ENCODE measurements at regions not wholly inside any gene's neighbourhood (a gene's known extent, or its start where the extent isn't known, plus 50 kb on each side); places are given as distances from the start of the nearest gene placed in this dataset.

DNA sequence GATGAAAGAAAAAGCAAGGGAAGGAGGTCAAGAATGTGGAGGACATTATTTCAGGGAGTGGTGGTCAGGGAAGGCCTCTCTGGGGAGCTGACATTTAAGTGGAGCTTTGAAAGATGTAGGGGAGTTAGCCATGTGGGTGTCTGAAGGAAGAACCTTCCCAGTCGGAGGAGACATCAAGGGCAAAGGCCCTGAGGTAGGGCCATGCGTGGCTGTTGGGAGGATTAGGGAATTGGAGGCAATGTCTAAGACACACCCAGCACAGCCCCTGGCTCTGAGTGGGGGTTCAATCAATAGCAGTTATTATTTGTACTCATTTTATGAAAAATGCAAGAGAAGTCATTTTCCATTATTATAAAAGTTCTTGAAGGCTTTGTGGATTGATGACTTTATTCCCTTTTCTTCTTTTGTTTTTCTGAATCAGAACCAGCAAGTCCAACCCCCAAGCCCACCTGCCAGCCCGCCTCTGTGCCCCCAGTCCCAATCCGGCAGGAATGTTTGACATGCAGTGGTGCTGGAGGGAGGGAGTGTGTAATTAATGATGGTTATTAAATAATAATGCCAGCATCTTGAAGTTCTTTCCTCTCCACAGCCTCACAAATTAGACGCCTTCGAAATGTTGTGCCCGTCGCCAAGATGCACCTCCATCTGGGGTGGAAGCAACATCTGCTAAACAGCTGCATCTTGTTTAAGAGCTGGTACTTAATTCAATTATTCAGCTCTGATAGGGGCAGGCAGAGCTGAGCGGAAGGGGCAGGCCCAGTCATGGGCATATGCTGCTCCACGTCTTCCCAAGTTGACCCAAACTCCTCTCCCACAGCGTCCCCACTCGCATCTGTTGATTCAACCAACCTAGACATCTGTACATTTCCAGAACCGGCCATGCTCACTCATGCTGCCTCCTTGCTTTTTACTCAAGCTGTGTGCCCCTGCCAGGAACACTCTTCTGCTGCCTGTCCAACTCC is 81.3 kb upstream of the SIRPA start:
- H3K4me3 ChIP-seq (ENCODE audit: low read depth, low read length) = no peak overlapping the region
- no peak for DNase-seq (ENCODE audit: low read depth)
- TF ChIP-seq CTCF (conservative IDR thresholded peaks at IDR 0.05; ENCODE audit: low read depth, low read length) = no peak

- peak; percentile 81 for DNase-seq (ENCODE audit: low read depth)
- H3K4me3 ChIP-seq (ENCODE audit: low read depth, low read length) = no peak overlapping the region
- no peak for TF ChIP-seq CTCF (conservative IDR thresholded peaks at IDR 0.05; ENCODE audit: low read depth, low read length)
These were observed 82.1 kb upstream of the SIRPA start for GRCh38 chr20:1813101-1813529.

- no peak overlapping the region for H3K4me3 ChIP-seq (ENCODE audit: low read depth, low read length)
- no peak for TF ChIP-seq CTCF (conservative IDR thresholded peaks at IDR 0.05; ENCODE audit: low read depth, low read length)
- no peak for DNase-seq (ENCODE audit: low read depth)
These were observed 83.3 kb upstream of the SIRPA start for GRCh38 chr20:1811621-1812498.

- peak; percentile 44 for DNase-seq (ENCODE audit: low read depth)
- H3K4me3 ChIP-seq (ENCODE audit: low read depth, low read length) = no peak overlapping the region
- TF ChIP-seq CTCF (conservative IDR thresholded peaks at IDR 0.05; ENCODE audit: low read depth, low read length) = no peak
These were observed 84.1 kb upstream of the SIRPA start for GRCh38 chr20:1810926-1811620.

DNA sequence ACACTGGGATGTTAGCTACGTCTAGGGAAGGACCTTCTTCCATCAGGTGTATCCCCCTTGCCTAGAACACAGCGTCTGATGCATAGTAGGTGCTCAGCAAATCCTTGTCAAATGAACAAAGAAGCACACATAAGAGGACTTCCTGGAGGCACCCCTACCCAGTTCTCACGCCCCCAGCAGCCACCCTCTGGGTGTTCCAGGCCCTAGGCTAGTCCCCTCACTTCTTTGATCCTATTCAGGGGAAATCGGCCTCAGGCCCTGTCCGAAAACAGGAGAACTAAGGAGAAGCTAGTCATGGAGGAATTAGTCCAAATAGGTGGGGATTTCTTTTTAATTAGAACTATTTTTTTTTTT is 84.7 kb upstream of the SIRPA start:
- no peak for DNase-seq (ENCODE audit: low read depth)
- no peak for TF ChIP-seq CTCF (conservative IDR thresholded peaks at IDR 0.05; ENCODE audit: low read depth, low read length)
- H3K4me3 ChIP-seq (ENCODE audit: low read depth, low read length) = no peak overlapping the region

- no peak for TF ChIP-seq CTCF (conservative IDR thresholded peaks at IDR 0.05; ENCODE audit: low read depth, low read length)
- DNase-seq (ENCODE audit: low read depth) = no peak
- H3K4me3 ChIP-seq (ENCODE audit: low read depth, low read length) = no peak overlapping the region
These were observed 85.3 kb upstream of the SIRPA start for GRCh38 chr20:1809611-1810510.
